HG02588 (cell line): ENCODE measurements at regions not wholly inside any gene's neighbourhood (a gene's known extent, or its start where the extent isn't known, plus 50 kb on each side); places are given as distances from the start of the nearest gene placed in this dataset.
"Not testable (repeated sequence)": the region's sequence is repeated elsewhere in the genome, so short reads cannot be mapped to it uniquely, and the experiment has no call there.

Experiments
- ATAC-seq: cut with Tn5 transposase; IDR thresholded peaks from one replicate; pipeline ENCODE4 v1.9.1; 2021; ENCODE audit warnings: mild to moderate bottlenecking, moderate library complexity; ENCODE audit not compliant: unreplicated experiment

GRCh38 chr3:110821586-110821985, 250.0 kb upstream of the NECTIN3 start:
- ATAC-seq = no peak

- ATAC-seq = no peak
Observed at GRCh38 chr3:110822971-110823370, 248.6 kb upstream of the NECTIN3 start.

GRCh38 chr3:110846971-110847370, 224.6 kb upstream of the NECTIN3 start:
- no peak for ATAC-seq

- no peak for ATAC-seq
Observed at GRCh38 chr3:110849064-110849463, 222.6 kb upstream of the NECTIN3 start.

GRCh38 chr3:110851736-110852135, 219.9 kb upstream of the NECTIN3 start:
- no peak for ATAC-seq

GRCh38 chr3:110855207-110855606, 216.4 kb upstream of the NECTIN3 start:
- ATAC-seq = no peak

GRCh38 chr3:110856916-110857315, 214.7 kb upstream of the NECTIN3 start:
- ATAC-seq = no peak

- ATAC-seq = no peak
Observed at GRCh38 chr3:110858549-110858948, 213.1 kb upstream of the NECTIN3 start.

- no peak for ATAC-seq
Observed at GRCh38 chr3:110859336-110859735, 212.3 kb upstream of the NECTIN3 start.

GRCh38 chr3:110859993-110860392, 211.6 kb upstream of the NECTIN3 start:
- no peak for ATAC-seq

GRCh38 chr3:110865934-110866333, 205.7 kb upstream of the NECTIN3 start:
- no peak for ATAC-seq

- no peak for ATAC-seq
Observed at GRCh38 chr3:110868106-110868505, 203.5 kb upstream of the NECTIN3 start.

- no peak for ATAC-seq
Observed at GRCh38 chr3:110869736-110870135, 201.9 kb upstream of the NECTIN3 start.

GRCh38 chr3:110871869-110872268, 199.7 kb upstream of the NECTIN3 start:
- ATAC-seq = no peak

GRCh38 chr3:110878692-110879091, 192.9 kb upstream of the NECTIN3 start:
- ATAC-seq = no peak

GRCh38 chr3:110881069-110881468, 190.5 kb upstream of the NECTIN3 start:
- peak; percentile 91 for ATAC-seq

GRCh38 chr3:110886222-110886893, 185.3 kb upstream of the NECTIN3 start:
- no peak for ATAC-seq

- ATAC-seq = no peak
Observed at GRCh38 chr3:110887176-110887575, 184.4 kb upstream of the NECTIN3 start.

GRCh38 chr3:110888625-110889375, 182.8 kb upstream of the NECTIN3 start:
- ATAC-seq = not testable (repeated sequence)

- ATAC-seq = not testable (repeated sequence)
Observed at GRCh38 chr3:110889376-110889699, 182.3 kb upstream of the NECTIN3 start.

- ATAC-seq = no peak
Observed at GRCh38 chr3:110894574-110894973, 177.0 kb upstream of the NECTIN3 start.

GRCh38 chr3:110895054-110895453, 176.6 kb upstream of the NECTIN3 start:
- ATAC-seq = no peak

GRCh38 chr3:110897046-110897445, 174.6 kb upstream of the NECTIN3 start:
- no peak for ATAC-seq
